ENCODE measurements at regions not wholly inside any gene's neighbourhood (a gene's known extent, or its start where the extent isn't known, plus 50 kb on each side); places are given as distances from the start of the nearest gene placed in this dataset.

DNA sequence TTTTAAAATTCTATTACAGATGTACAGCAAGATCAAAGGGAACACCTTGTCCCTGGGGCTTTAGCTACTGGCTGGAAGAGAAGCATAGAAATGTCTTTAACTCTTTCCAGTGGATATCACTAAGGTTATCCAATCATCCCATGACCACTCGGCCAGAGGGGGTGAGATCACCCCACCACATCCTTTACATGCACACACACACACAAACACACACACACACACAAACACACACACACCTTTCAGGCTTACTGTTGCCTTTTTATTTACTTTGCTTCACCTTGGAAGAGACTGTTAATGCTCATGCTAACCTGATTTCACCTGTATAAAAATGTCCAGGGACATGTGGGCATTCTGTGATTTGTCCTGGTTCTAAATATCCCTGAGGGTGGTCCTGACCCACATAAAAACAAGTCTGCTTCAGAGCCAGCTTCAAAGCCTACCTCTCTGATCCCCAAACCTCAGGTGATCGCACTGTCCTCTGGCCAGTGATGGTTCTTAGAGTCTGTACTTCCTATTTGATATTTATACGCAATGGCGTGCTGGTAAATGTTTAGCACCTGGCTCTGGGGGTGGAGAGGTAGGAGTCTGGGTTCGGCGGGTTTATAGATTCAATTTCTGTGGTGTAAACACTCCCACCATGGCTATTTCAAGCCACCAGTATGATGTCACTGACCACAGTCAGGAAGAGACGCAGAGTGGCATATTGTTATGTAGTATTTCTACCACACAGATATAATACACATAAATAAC, 166.1 kb upstream of the EEA1 start:
- Histone ChIP-seq H3K9me3 (ENCODE audit: insufficient read depth, low read depth, low read length) (no peaks in the 10 kb centered on the region), H3F3A (ENCODE audit: low read depth) (no peaks in the 10 kb centered on the region), H3K79me2 (ENCODE audit: insufficient read depth, low read length) (no peaks in the 10 kb centered on the region), H3K4me3 (ENCODE audit: low read length, poor library complexity, severe bottlenecking) (no peak overlapping the region), H3K4me1 (ENCODE audit: insufficient read depth, low read length, poor library complexity, severe bottlenecking) (no peaks in the 10 kb centered on the region), H3K9me2 (replicated peaks; ENCODE audit: low read depth, low read length) (no peaks in the 10 kb centered on the region), H2AFZ (ENCODE audit: low read length) (no peak overlapping the region), H4K20me1 (ENCODE audit: insufficient read depth, low read length, poor library complexity, severe bottlenecking) (no peaks in the 10 kb centered on the region), H3K9ac (ENCODE audit: low read depth, low read length, poor library complexity, severe bottlenecking) (no peak overlapping the region), H3K36me3 (ENCODE audit: insufficient read depth, low read length) (no peaks in the 10 kb centered on the region), H3K4me2 (ENCODE audit: low read depth, low read length, poor library complexity, severe bottlenecking) (no peak overlapping the region), H3K27me3 (ENCODE audit: insufficient read depth, low read length, poor library complexity, severe bottlenecking) (no peaks in the 10 kb centered on the region)
- TF ChIP-seq CTCF (conservative IDR thresholded peaks at IDR 0.05; ENCODE audit: low read length) (no peak), EZH2phosphoT487 (IDR thresholded peaks at IDR 0.05; ENCODE audit: borderline replicate concordance) (no peak)

- H4K20me1 ChIP-seq (ENCODE audit: insufficient read depth, low read length, poor library complexity, severe bottlenecking): no peaks in the 10 kb centered on the region
- no peaks in the 10 kb centered on the region for H3F3A ChIP-seq (ENCODE audit: low read depth)
- no peaks in the 10 kb centered on the region for H3K36me3 ChIP-seq (ENCODE audit: insufficient read depth, low read length)
- no peaks in the 10 kb centered on the region for H3K27me3 ChIP-seq (ENCODE audit: insufficient read depth, low read length, poor library complexity, severe bottlenecking)
- no peaks in the 10 kb centered on the region for H3K9me3 ChIP-seq (ENCODE audit: insufficient read depth, low read depth, low read length)
- no peak for TF ChIP-seq EZH2phosphoT487 (IDR thresholded peaks at IDR 0.05; ENCODE audit: borderline replicate concordance)
- no peak for TF ChIP-seq CTCF (conservative IDR thresholded peaks at IDR 0.05; ENCODE audit: low read length)
- no peak overlapping the region for H3K4me2 ChIP-seq (ENCODE audit: low read depth, low read length, poor library complexity, severe bottlenecking)
- H3K79me2 ChIP-seq (ENCODE audit: insufficient read depth, low read length): no peaks in the 10 kb centered on the region
- H3K9ac ChIP-seq (ENCODE audit: low read depth, low read length, poor library complexity, severe bottlenecking): no peak overlapping the region
- H3K4me3 ChIP-seq (ENCODE audit: low read length, poor library complexity, severe bottlenecking): no peak overlapping the region
- no peaks in the 10 kb centered on the region for H3K4me1 ChIP-seq (ENCODE audit: insufficient read depth, low read length, poor library complexity, severe bottlenecking)
- no peak overlapping the region for H2AFZ ChIP-seq (ENCODE audit: low read length)
- no peaks in the 10 kb centered on the region for H3K9me2 ChIP-seq (replicated peaks; ENCODE audit: low read depth, low read length)
Measured at GRCh38 chr12:93097417-93097816, 168.3 kb upstream of the EEA1 start.

- Histone ChIP-seq H3K9me2 (replicated peaks; ENCODE audit: low read depth, low read length) (no peaks in the 10 kb centered on the region), H3F3A (ENCODE audit: low read depth) (no peaks in the 10 kb centered on the region), H2AFZ (ENCODE audit: low read length) (peak overlapping the region; percentile 79), H4K20me1 (ENCODE audit: insufficient read depth, low read length, poor library complexity, severe bottlenecking) (no peaks in the 10 kb centered on the region), H3K4me1 (ENCODE audit: insufficient read depth, low read length, poor library complexity, severe bottlenecking) (no peaks in the 10 kb centered on the region), H3K36me3 (ENCODE audit: insufficient read depth, low read length) (no peaks in the 10 kb centered on the region), H3K9me3 (ENCODE audit: insufficient read depth, low read depth, low read length) (no peaks in the 10 kb centered on the region), H3K27me3 (ENCODE audit: insufficient read depth, low read length, poor library complexity, severe bottlenecking) (no peaks in the 10 kb centered on the region), H3K4me2 (ENCODE audit: low read depth, low read length, poor library complexity, severe bottlenecking) (no peak overlapping the region), H3K4me3 (ENCODE audit: low read length, poor library complexity, severe bottlenecking) (no peak overlapping the region), H3K9ac (ENCODE audit: low read depth, low read length, poor library complexity, severe bottlenecking) (no peak overlapping the region), H3K79me2 (ENCODE audit: insufficient read depth, low read length) (no peaks in the 10 kb centered on the region)
- TF ChIP-seq CTCF (conservative IDR thresholded peaks at IDR 0.05; ENCODE audit: low read length) (peak; percentile 64), EZH2phosphoT487 (IDR thresholded peaks at IDR 0.05; ENCODE audit: borderline replicate concordance) (no peak)
Measured at GRCh38 chr12:93098077-93098476, 169.0 kb upstream of the EEA1 start.
